ENCODE measurements at regions not wholly inside any gene's neighbourhood (a gene's known extent, or its start where the extent isn't known, plus 50 kb on each side); places are given as distances from the start of the nearest gene placed in this dataset.
A peak's percentile ranks its signal among the peaks of the same experiment; 100 is the strongest.

DNA sequence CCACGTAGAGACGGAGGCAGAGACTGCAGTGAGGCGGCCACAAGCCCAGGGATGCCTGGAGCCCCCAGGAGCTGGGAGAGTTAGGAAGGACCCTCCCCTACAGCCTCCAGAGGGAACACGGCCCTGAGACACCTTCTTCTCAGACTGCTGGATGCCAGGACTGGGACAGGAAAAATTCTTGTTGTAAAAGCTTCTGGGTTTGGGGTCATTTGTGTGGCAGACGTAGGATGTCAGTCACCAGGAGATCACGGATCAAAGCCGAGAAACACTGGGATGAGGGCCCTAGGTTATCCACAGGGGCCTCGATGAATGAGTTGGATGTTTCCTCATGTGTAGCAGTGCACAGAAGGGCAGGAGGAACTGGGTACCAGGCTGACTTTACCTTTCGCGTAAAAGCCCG, 163.7 kb downstream of the SHOX start:
- no peak overlapping the region for H3K4me3 ChIP-seq
- no peak for DNase-seq
- no peaks in the 10 kb centered on the region for H3K9me3 ChIP-seq

DNA sequence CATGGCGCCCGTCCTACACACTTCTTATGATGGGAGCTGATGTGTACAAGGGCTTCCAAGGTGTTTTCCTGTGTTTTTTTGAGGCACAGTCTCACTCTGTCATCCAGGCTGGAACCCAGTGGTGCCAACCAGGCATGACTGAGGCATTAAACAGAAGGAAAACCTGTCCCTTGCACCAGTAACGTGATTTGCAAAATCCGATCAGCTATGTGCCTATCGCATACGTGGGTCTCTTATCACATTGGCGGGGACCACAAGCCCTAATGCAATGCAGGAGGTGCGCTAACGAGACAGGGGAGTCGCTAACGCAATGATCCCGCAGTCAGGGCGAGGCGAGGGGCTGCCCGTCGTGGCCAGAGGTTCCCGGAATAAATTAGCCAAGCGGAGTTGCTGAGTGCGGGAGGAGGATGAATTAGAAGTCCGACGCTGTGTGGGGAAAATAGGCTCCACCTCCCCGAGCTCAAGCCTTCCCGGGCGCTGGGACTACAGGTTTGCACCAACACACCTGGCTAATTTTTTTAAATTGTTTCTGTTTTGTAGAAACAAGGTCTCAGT, 162.7 kb downstream of the SHOX start:
- no peak for DNase-seq
- Histone ChIP-seq H3K4me3 (no peak overlapping the region), H3K36me3 (no peaks in the 10 kb centered on the region), H3K9me3 (no peaks in the 10 kb centered on the region), H3K27me3 (no peaks in the 10 kb centered on the region)

More for the DNA sequence above, 163.7 kb downstream of the SHOX start:
- Histone ChIP-seq H3K27me3 (no peaks in the 10 kb centered on the region), H3K36me3 (no peaks in the 10 kb centered on the region)

DNA sequence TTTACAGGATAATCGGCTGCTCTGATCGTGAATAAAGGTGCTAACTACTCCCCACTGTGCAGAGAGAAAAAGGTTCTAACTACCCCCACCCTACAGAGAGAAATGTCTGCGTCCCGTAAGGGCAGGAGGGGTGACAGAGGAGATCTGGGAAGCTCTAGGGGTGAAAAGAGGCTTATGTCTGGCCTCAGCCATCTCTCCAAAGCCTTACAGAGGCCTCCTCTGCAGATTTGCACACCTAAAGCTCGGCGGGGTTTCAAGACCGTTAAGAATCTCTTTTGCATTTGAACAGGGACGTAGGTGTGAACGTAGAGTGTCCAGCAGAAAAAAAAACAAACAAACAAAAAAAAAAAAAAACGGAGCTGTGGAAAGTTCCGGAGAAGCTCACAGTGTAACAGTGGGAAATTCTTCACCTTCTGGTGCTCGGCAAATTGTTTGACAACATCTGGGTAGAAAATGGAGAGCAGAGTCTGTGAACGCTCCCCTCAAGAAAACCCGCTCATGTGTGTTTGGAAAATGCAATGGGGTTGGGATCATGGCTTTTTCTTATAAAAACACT, 161.0 kb downstream of the SHOX start:
- no peak for DNase-seq
- H3K36me3 ChIP-seq = no peaks in the 10 kb centered on the region
- no peaks in the 10 kb centered on the region for H3K9me3 ChIP-seq
- no peak overlapping the region for H3K4me3 ChIP-seq
- no peaks in the 10 kb centered on the region for H3K27me3 ChIP-seq

DNA sequence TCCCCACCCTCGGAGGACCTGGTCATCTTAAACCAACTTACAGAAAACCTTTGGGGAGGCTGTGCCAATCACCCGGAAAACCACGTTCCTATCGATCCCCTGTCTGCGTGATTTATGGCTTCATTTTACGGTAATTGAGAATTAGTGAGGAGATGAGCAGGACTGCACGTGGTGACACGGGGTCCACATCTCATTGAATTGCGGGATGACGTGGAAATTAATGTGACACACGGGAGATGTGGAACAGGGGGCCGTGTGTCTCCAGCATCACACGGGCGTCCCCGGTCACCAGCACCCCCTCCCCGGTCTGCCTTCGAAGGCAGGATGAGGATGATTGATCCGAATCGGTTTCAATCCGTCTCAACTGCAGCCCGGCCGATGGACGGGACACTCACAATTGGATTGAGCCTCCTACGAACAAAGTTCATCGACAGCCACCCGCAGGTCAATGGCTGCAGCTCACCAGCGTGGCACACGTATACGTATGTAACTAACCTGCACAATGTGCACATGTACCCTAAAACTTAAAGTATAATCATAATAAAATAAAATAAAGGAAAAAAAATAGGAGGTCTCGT, 160.3 kb downstream of the SHOX start:
- DNase-seq = no peak

DNA sequence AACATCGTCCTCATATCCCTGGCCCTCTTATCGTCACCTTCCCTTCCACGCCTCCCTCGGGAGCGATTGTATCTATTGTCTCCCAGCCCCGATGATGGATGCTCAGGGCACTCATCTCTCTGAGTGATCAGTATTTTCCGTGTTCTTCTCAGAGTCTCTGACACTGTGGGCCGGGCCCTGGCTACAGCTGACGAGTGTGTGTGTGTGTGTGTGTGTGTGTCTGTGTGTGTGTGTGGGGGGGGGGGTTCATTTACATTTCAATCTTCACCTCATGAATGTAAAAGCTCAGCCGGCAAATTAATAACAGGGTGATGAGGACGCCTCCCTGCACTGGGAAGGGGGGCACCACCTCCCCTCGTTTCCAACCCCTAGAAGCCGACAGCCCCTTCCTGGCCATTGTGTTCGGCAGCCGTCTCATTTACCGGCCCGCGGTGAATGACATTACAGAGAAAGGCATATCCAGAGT, 159.5 kb downstream of the SHOX start:
- Histone ChIP-seq H3K36me3 (no peaks in the 10 kb centered on the region), H3K4me3 (no peak overlapping the region), H3K9me3 (no peaks in the 10 kb centered on the region), H3K27me3 (no peaks in the 10 kb centered on the region)
- no peak for DNase-seq

More for the DNA sequence above, 160.3 kb downstream of the SHOX start:
- Histone ChIP-seq H3K27me3 (no peaks in the 10 kb centered on the region), H3K36me3 (no peaks in the 10 kb centered on the region), H3K4me3 (no peak overlapping the region), H3K9me3 (no peaks in the 10 kb centered on the region)

DNA sequence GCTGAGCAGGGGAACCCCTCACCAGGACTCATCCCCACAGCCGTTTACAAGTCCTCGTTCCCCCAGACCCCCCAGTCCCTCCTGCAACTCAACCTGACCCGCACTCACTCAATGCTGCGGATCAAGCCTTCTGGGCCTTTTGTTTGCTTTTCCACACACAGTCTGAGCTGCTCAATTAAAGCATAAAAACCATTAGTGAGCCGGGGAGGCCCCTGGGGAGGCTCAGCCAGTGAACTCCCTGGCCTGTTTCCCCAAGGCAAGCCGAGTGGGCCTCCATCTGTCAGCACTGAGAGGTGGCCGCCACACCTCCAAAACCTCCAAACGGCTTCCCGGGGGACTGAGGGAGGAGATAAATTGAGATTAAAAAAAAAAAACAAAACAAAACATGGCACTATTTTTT, 158.5 kb downstream of the SHOX start:
- Histone ChIP-seq H3K4me3 (no peak overlapping the region), H3K9me3 (no peaks in the 10 kb centered on the region), H3K27me3 (no peaks in the 10 kb centered on the region), H3K36me3 (no peaks in the 10 kb centered on the region)
- no peak for DNase-seq

DNA sequence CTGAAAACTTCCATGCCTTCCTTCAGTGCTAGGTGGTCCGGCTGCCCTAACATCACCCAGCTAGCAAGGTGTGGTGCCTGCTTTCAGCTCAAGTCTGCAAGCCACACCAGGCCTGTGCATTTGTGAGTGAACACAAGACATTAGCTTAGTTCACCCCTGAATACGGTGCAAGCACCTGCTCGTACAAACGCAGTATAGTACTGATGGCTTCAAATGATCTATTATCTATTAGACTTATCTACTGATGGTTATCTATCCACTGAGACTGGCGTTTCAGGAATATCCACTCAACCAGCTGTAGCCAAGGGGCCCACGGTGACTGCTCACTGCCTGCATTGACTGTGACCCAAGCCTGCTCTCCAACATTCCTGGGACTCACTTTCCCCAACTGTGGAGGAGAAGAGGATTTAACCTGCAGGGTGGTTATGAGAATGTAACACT, 155.9 kb downstream of the SHOX start:
- Histone ChIP-seq H3K27me3 (no peaks in the 10 kb centered on the region), H3K36me3 (no peaks in the 10 kb centered on the region), H3K4me3 (no peak overlapping the region), H3K9me3 (no peaks in the 10 kb centered on the region)
- no peak for DNase-seq

DNA sequence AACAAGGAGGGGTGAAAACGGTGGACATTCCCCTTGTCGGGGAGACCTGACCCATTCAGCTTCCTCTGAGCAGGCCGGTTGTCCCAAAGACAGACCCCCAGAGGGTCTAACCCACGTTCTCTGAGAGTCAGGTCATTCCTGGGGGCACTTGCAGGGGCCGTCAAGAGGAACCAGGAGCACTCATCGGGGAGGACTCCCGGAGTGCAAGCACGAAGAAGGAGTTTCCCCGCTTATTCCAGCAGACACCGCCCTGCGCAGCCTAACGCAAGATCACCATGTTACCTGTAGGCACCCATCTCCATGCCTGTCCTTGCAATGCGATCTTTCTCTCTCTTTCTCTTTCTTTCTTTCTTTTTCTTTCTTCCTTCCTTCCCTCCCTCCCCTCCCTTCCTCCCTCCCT, 154.2 kb downstream of the SHOX start:
- H3K27me3 ChIP-seq = no peaks in the 10 kb centered on the region
- no peak for DNase-seq
- H3K36me3 ChIP-seq = no peaks in the 10 kb centered on the region
- no peaks in the 10 kb centered on the region for H3K9me3 ChIP-seq
- H3K4me3 ChIP-seq = no peak overlapping the region

DNA sequence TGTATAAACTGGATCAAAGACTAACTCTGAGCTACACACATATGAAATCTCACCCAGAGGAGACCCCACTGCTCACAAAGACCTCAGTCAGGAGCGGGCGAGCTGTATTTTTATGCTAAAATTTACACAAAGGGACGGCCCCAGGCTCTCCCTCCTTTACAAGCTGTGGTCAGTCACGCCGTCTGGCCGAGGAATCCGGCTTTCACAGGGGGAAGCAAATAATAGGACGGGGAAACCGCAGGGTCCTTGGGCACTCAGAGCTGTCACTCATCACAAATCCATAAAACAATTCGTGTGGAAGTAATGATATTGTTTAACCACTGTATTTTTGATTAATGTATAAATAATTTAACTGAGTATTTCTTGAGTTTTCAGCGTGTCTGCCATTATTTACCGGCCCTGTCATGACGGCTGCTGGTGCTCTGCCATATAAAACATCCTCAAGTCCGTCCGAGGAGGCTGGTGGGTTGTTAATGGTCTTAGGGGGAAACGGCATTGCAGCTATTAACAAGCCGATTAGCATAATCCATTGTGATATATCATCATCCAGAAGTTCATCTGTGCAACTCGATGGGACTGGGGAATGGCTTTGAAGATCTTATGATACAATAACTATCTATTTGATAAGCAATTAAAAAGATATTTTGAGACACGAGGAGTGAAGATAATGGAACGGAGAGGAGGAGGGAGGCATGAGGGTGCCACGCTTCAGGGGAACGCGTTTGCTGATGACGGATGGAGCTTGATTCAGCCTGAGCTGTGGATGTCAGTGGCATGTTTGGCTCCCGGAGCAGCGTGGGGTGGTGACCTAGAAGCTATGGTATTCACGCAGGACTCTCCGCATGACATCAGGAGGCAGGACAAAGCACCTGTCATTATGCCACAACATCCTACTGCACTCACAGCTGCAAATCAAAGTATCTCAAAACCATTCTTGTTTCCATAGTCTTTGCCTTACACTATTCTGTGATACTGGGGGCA, 150.9 kb downstream of the SHOX start:
- H3K4me3 ChIP-seq = no peak overlapping the region
- no peaks in the 10 kb centered on the region for H3K27me3 ChIP-seq
- no peaks in the 10 kb centered on the region for H3K36me3 ChIP-seq
- peak; percentile 3 for DNase-seq
- H3K9me3 ChIP-seq = no peaks in the 10 kb centered on the region

DNA sequence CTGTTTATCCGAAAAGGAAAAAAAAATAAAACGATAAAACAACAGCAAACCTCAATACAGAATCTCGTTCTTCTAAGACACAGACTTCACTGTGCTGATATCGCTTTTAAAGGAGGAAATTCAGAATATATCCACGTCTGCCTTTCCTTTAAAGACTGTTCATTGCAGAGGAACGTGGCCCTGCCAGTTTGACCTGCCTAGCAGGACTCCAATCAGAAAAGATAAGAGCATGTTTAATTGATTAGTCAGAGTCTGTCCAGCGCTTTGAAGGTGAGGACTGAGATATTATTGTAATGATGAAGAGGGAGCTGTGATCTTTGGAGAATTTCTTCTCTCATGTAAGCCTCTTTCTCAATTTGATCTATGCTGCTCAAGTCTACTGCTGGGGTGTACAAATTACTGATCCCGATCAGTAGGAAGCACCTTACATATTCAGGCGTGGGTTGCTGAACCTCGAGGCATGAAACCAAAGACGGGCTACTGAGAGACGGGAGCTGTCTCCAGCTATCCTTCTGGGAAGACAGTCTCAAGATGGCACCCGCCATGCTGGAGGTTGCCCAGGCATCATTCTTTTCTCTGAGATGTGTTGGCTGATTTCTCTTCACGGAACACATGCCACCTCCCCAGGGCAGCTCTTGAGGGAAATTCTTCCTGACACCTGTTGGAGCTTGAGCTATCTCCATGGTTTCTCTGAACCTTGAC, 146.1 kb downstream of the SHOX start:
- no peaks in the 10 kb centered on the region for H3K9me3 ChIP-seq
- no peaks in the 10 kb centered on the region for H3K27me3 ChIP-seq
- no peak for DNase-seq
- no peaks in the 10 kb centered on the region for H3K36me3 ChIP-seq
- H3K4me3 ChIP-seq = no peak overlapping the region

DNA sequence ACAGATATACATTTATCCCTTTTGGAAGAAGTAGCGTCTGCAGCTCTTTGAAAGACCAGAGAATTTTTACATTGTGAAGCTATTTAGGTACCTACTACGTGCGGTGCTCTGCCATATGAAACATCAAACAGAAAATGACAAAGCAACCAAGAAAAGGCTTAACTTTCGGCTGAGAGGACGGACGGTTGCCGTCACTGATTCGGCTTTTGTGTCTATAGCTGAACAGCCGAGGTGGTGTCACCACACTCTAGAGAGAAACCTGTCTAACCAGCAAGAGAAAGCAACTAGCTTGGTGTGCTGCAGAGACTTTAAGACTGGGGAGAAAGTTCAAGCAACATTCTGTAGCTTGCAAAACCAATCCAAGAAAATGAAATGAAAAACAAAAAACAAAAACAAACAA, 145.5 kb downstream of the SHOX start:
- DNase-seq = no peak
- H3K9me3 ChIP-seq = no peaks in the 10 kb centered on the region
- no peaks in the 10 kb centered on the region for H3K36me3 ChIP-seq

DNA sequence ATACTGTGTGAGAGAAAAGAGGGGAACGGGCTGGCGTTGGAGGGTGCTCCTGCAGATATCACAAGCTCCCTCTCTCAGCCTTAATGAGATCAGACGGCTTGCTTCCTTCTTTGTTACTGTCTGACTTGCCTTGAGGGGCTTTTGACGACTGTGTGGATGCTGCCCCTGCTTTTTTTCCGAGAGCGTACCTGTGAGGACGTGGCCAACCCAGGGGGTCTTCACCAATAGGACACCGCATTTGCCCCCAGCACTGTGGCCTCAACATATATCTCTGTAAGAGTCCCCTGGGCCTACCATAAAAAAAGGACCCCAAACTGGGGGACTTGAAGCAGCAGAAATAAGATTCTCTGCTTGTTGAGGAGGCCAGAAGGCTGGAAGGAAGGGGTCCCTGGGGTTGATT, 143.9 kb downstream of the SHOX start:
- DNase-seq = no peak
- no peaks in the 10 kb centered on the region for H3K9me3 ChIP-seq
- no peaks in the 10 kb centered on the region for H3K36me3 ChIP-seq
- H3K4me3 ChIP-seq = no peak overlapping the region
- H3K27me3 ChIP-seq = no peaks in the 10 kb centered on the region

More for the DNA sequence above, 145.5 kb downstream of the SHOX start:
- H3K4me3 ChIP-seq = no peak overlapping the region
- H3K27me3 ChIP-seq = no peaks in the 10 kb centered on the region

DNA sequence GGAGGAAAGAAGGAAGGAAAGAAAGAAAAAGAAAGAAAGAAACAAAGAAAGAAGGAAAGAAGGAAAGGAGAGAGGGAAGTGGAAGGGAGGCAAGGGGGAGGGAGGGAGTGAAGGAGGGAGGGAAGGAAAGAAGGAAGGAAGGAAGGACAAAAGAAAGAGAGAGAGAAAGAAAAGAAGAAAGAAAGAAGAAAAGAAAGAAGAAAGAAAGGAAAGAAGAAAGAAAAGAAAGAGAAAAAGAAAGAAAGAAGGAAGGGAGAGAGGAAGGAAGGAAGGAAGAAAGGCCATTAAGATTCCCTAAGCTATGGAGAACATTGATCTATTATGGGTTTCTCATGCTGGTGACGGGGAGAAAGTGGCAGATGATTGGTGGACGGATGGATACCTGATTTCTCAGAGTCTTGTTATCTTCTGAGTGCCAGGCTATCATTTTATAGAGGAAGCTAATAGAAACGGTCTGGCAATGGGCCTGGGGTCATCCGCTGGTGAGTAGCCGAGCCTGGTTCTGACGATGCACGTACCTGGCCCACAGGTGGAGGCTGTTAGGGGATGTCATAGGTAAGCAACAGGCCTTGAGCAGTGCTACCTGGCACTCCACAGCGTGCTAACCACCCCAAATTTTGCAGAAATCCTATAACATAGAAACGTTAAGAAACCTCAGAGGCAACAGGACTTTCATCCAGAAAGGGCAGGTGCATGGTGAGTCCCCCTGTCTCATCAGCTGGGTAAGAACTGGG, 142.9 kb downstream of the SHOX start:
- H3K36me3 ChIP-seq = no peaks in the 10 kb centered on the region
- H3K4me3 ChIP-seq = no peak overlapping the region
- no peaks in the 10 kb centered on the region for H3K27me3 ChIP-seq
- no peaks in the 10 kb centered on the region for H3K9me3 ChIP-seq
- no peak for DNase-seq

DNA sequence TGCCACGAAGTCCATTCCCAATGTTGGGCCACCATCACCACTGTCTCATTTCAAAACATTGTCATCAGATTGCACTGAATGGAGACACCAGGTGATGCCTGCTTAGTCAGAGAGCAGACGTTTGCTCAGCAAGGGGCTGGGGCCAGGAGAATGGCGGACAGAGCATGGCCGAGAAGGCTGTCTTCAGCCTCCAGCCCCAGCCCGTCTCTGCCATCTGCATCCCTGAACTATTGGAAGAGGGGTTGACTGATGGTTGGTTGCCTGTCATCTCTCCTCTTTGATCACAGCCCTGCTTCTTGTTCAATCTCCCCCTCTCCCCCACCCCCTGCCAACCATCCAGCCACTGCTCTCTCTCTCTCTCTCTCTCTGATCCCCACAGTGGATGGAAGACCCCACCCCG, 140.9 kb downstream of the SHOX start:
- H3K9me3 ChIP-seq = no peaks in the 10 kb centered on the region
- no peak overlapping the region for H3K4me3 ChIP-seq
- DNase-seq = no peak
- H3K27me3 ChIP-seq = no peaks in the 10 kb centered on the region
- H3K36me3 ChIP-seq = no peaks in the 10 kb centered on the region

DNA sequence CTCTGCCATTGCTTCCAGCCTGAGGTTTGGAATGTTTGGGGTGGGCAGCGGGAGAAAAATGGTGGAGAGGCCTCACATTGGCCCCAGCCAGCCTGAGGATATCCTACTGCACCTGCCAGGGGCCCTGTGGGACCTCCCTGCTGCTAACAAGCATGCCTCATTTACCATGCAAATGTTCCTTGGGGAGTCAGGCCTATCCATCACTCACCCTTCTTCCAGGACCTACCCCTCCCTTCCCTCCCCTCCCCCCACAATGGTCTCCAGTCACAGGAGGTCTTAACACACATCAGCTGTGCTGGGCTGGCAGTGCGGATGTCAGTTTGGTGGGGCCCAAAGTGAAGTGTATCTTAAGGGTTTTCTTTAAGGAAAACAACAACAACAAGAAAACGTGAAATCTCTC, 139.2 kb downstream of the SHOX start:
- Histone ChIP-seq H3K36me3 (no peaks in the 10 kb centered on the region), H3K4me3 (no peak overlapping the region), H3K9me3 (no peaks in the 10 kb centered on the region), H3K27me3 (no peaks in the 10 kb centered on the region)
- no peak for DNase-seq

DNA sequence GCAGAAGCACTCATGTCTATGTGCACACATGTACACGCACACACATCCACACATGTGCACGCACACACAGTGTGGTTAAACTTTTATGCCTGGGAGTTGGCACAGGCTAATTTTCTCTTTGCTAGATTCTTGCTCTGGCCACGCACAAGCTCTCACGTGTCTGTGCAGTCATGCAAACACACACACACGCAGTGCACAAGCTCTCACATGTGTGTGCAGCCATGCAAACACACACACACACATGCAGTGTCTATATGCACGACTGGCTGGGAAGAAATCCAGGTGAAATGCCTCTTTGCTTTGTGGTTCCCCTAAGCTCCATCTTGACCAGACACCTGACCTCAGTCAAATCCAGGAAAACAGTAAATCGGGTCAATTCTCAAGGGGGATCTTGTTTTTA, 138.0 kb downstream of the SHOX start:
- DNase-seq = no peak
- Histone ChIP-seq H3K36me3 (no peaks in the 10 kb centered on the region), H3K4me3 (no peak overlapping the region), H3K27me3 (no peaks in the 10 kb centered on the region), H3K9me3 (no peaks in the 10 kb centered on the region)

All from MG63 (cell line).